NOMO-1 treated with DMSO at 0.1 percent for 48 hours (cell line): ENCODE measurements at regions not wholly inside any gene's neighbourhood (a gene's known extent, or its start where the extent isn't known, plus 50 kb on each side); places are given as distances from the start of the nearest gene placed in this dataset.
"Not testable (repeated sequence)": the region's sequence is repeated elsewhere in the genome, so short reads cannot be mapped to it uniquely, and the experiment has no call there.

Source experiments
- DNase-seq: peaks from one replicate; lab custom pipeline; 2025; ENCODE audit not compliant: unreplicated experiment; lab: John Stamatoyannopoulos, UW

- not testable (repeated sequence) for DNase-seq
Measured at GRCh38 chr6:57708061-57708460, 390.6 kb downstream of the PRIM2 start.

- not testable (repeated sequence) for DNase-seq
Measured at GRCh38 chr6:57722546-57722945, 405.1 kb downstream of the PRIM2 start.

GRCh38 chr6:57723815-57724401 lies 406.5 kb downstream of the PRIM2 start:
- not testable (repeated sequence) for DNase-seq

- DNase-seq: not testable (repeated sequence)
Measured at GRCh38 chr6:57729407-57729806, 412.0 kb downstream of the PRIM2 start.

GRCh38 chr6:57730726-57731125 lies 413.3 kb downstream of the PRIM2 start:
- not testable (repeated sequence) for DNase-seq

GRCh38 chr6:57747716-57748115 lies 430.3 kb downstream of the PRIM2 start:
- DNase-seq: not testable (repeated sequence)

- DNase-seq: not testable (repeated sequence)
Measured at GRCh38 chr6:57759850-57760249, 442.4 kb downstream of the PRIM2 start.

- DNase-seq: not testable (repeated sequence)
Measured at GRCh38 chr6:57792720-57793397, 475.4 kb downstream of the PRIM2 start.

GRCh38 chr6:57793398-57793762 lies 475.9 kb downstream of the PRIM2 start:
- DNase-seq: not testable (repeated sequence)

- not testable (repeated sequence) for DNase-seq
Measured at GRCh38 chr6:57799703-57800479, 482.5 kb downstream of the PRIM2 start.

GRCh38 chr6:57808581-57808980 lies 491.2 kb downstream of the PRIM2 start:
- DNase-seq: not testable (repeated sequence)

- DNase-seq: not testable (repeated sequence)
Measured at GRCh38 chr6:57809454-57809853, 492.0 kb downstream of the PRIM2 start.

- DNase-seq: not testable (repeated sequence)
Measured at GRCh38 chr6:57813271-57814075, 496.0 kb downstream of the PRIM2 start.

GRCh38 chr6:57815826-57816225 lies 498.4 kb downstream of the PRIM2 start:
- DNase-seq: not testable (repeated sequence)

- not testable (repeated sequence) for DNase-seq
Measured at GRCh38 chr6:57821325-57821724, 503.9 kb downstream of the PRIM2 start.

- not testable (repeated sequence) for DNase-seq
Measured at GRCh38 chr6:57822448-57822847, 505.0 kb downstream of the PRIM2 start.

GRCh38 chr6:57822896-57823358 lies 505.5 kb downstream of the PRIM2 start:
- DNase-seq: no peak

GRCh38 chr6:57837622-57838209 lies 520.3 kb downstream of the PRIM2 start:
- DNase-seq: not testable (repeated sequence)

- DNase-seq: not testable (repeated sequence)
Measured at GRCh38 chr6:57841551-57841950, 524.1 kb downstream of the PRIM2 start.

GRCh38 chr6:57853745-57854407 lies 536.4 kb downstream of the PRIM2 start:
- not testable (repeated sequence) for DNase-seq
